GM21723 (cell line): ENCODE measurements at regions not wholly inside any gene's neighbourhood (a gene's known extent, or its start where the extent isn't known, plus 50 kb on each side); places are given as distances from the start of the nearest gene placed in this dataset.

ENCODE experiments used
- ATAC-seq: cut with Tn5 transposase; IDR thresholded peaks from one replicate; pipeline ENCODE4 v1.9.1; 2021; ENCODE audit warnings: mild to moderate bottlenecking, moderate library complexity; ENCODE audit not compliant: unreplicated experiment

DNA sequence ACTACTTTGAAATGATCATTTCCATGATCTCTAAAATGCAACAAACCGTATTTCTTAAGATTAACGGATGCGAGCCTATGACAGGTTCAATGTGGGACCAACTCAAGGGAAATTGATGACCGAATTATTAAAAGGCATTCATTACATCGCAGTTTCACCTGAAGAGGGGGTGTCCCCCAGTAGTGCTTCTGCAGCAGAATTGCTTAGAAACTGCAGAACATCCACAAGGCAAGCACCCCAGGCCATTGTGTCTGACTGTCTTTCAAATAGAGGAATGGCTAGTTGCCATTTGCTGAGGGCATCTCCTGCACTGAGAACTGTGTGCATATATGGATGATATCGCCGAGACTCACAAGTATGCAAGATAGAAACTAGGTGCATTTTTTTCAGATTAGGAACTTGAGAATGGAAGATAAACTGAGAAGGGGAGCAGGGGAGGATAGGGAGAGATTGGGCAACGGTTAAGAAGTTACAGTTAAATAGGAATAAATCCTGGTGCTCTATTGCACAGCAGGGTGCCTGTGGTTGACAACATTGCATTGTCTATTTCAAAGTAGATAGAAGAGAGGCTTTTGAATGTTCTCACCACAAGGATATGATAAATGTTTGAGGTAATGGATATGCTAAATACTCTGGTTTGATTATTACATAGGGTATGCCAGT is 234.3 kb upstream of the PLEKHG7 start:
- ATAC-seq = no peak

- no peak for ATAC-seq
These were observed 234.9 kb upstream of the PLEKHG7 start for GRCh38 chr12:92467886-92468285.

DNA sequence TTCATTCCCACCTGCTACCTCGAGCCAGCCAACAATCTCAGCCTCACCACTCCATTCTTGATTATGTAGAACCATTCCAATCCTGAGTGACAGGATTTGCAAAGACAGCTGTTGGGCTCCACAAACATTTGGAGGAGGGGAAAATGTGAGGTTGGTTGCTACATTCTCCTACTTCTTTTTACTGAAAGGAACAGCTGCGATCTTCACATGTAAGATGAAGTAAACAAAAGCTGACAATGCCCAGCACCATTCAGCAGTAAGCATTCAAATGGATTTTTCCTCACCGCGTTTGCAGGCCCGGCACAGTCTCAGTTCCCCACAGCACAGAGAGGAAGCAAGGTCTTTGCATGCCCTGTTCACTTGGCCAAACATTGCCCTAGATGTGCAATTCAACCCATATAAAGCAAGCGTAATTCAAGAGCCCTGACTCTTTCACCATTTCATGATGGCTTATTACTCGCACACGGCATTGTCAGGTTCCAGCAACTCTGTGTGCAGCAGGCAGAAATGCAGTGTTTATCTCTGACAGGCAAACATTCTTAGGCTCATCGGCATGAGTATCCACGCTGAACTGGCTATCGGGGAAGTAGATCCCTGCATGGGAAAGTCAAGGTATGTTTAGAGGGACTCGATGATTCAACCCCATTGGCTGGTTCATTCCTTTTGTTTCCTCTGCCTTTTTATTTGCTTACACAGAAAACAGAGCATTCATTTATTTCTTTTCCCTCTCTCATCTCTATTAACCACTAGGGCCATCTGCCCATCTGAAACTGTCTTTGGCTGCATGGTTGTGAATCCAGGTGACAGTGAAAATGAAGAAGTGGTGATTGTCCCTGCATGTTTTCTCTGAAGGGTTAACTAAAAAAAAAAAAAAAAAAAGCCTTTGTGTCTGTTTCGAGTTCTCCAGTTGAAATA is 236.1 kb upstream of the PLEKHG7 start:
- ATAC-seq = peak; percentile 42

- no peak for ATAC-seq
These were observed 236.9 kb upstream of the PLEKHG7 start for GRCh38 chr12:92465786-92466295.

DNA sequence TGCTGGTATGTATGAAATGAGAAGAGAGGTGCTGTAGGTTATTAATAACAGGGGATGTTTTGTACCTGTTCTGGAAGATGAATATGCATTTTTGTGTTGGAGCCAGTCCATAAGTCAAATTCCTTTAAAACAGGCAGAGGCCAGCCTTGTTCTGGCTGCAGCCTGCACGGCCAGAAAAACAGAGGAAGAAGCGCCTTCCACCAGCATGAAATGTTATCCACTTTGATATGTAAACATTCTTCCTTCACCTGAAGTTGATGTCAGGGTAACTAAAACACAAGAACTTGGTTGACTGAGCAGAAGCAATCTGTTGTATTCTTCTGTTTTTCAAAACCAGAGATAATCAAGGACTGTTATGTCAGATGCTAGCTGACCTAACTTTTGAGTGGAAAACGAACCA is 237.9 kb upstream of the PLEKHG7 start:
- no peak for ATAC-seq

DNA sequence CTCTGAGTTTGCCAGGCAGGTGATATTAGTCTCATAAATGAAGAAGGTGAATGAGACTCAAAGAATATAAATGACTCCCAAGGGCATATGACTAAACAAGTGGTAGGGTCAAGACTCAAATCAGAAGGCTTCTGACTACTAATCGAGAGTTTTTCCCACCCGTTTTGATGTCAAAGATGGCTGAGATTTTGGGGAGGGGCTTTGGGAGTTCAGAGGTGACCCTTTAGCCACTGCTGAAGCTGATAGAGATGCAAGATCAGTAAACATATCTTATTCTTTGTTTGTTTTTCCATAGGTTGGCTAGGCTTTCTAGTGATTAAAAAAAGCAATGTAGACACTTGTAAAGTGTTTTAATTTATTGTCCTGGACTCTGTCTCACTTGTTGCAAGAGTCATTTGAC is 239.6 kb upstream of the PLEKHG7 start:
- no peak for ATAC-seq

DNA sequence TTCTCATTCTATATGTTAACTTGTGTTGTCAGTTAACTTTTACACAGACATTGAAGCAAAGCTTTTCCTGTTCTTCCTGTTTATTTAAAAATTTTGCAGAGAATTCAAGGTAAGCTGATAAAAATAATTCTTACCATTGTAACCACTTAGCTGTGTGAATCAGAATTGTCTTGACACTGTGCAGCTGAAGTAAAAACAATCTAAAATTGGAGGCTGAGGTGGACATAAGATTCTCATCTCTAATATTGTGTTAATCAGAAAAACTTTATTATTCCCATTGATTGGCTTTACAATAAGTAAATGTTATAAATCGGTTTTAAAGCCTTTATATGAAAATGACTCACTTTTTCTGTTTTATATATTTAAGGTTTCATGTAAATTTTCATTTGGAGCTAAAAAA is 240.3 kb upstream of the PLEKHG7 start:
- no peak for ATAC-seq

GRCh38 chr12:92462049-92462448 is 240.7 kb upstream of the PLEKHG7 start:
- ATAC-seq = peak; percentile 56

DNA sequence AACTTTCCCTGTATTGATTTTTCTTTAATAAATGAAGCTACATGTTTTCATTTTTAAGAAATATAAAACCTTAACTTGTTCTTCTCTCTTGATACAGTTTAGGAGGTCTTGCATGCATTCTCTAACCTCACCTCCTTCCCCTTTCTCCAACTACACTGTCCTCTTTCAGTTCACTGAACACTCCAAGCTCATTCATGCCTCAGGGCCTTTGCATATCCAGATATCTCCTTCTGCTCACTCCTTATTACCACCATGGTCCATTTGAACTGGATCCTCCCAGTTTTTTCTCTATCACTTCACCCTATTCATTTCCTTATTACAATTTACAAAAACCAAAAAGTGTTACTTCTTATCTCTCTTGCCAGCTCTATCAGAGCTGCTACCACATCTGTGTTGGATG is 242.9 kb upstream of the PLEKHG7 start:
- ATAC-seq = no peak

DNA sequence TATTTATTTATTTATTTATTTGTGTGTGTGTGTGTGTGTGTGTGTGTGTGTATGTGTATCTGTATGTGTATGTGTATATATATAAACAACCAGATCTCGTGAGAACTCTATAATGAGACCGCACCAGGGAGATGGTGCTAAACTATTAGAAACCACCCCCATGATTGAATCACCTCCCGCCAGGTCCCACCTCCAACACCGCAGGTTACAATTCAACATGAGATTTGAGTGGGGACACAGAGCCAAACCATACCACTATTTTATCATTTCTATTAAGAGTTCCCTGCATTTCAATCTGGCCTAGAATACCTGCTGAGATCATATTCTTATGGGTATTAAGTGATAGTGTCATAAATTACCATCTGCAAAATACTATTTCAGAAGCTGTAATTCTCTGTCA is 243.8 kb upstream of the PLEKHG7 start:
- ATAC-seq = no peak

DNA sequence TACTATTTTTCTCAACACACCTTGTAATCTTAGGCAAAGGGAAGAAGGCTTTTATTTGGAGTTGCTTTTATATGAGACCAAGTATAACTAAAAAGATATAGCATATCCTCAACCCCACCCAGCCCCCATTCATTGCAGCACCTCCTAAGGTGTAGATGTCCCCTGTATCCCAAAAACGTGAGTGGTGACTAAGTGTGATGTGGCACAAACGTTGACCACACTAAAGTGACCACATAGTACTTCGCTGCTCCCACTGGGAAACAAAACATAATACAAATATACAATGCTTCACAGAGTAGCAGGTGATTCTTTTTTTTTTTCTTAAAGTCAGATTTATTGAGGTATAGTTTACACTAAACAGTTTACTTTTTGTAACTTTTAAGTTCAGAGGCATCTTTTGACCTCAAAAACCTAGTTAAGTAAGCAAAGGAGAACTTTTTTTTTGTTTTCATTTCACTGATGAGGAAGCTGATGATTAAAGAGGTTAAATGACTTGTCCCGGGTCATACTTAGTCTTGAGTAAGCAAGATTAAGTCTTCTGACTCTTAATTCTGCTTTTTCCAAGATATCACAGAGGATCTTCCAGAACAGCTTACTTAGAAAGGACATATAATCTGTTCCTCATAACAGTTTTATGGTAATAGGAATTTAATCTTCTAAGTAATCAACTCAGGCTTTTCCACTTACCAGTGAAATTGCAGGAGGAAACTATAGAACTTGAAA is 245.2 kb upstream of the PLEKHG7 start:
- no peak for ATAC-seq

DNA sequence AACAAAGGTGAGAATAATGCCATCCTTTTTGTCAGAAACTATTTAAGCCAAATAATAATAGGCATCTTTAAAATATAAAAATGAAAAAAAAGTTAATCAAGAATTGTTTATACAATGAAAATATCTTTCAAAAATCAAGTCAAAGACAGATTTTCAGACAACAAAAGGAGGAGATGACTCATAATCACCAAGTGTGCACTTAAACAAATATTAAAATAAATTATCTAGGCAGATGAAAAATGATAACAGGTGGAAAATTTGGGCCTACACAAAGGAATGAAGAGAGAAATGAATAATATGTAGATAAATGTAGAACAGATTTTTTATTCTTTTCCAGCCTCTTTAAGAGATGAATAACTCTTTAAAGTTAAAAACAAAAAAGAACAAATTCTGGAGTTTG is 250.0 kb upstream of the PLEKHG7 start:
- ATAC-seq = no peak

GRCh38 chr12:92446083-92446460 is 256.7 kb upstream of the PLEKHG7 start:
- no peak for ATAC-seq

- ATAC-seq = peak; percentile 88
These were observed 257.3 kb upstream of the PLEKHG7 start for GRCh38 chr12:92445253-92446082.

GRCh38 chr12:92444763-92445162 is 258.0 kb upstream of the PLEKHG7 start:
- ATAC-seq = peak; percentile 38

DNA sequence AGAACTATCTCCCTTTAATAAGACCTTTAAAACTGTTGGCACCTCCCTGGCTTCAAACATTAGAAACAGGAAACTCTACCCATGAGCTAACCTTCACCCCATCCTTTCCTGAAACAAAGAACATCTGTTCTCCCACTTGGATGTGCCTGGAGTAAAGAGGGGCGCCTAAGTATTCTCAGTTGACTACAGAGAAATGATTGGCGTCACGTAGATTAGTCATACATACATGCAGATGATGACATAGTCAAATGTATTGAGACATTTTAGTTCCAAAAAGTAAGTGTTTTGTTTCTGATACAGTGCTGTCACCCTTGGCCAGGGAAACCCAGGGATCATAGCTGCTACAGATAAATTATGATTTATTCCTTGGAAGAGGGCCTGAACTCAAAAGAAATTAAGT is 260.0 kb upstream of the PLEKHG7 start:
- ATAC-seq = no peak

GRCh38 chr12:92440072-92440471 is 262.7 kb upstream of the PLEKHG7 start:
- no peak for ATAC-seq

GRCh38 chr12:92439420-92439805 is 263.4 kb upstream of the PLEKHG7 start:
- ATAC-seq = no peak

DNA sequence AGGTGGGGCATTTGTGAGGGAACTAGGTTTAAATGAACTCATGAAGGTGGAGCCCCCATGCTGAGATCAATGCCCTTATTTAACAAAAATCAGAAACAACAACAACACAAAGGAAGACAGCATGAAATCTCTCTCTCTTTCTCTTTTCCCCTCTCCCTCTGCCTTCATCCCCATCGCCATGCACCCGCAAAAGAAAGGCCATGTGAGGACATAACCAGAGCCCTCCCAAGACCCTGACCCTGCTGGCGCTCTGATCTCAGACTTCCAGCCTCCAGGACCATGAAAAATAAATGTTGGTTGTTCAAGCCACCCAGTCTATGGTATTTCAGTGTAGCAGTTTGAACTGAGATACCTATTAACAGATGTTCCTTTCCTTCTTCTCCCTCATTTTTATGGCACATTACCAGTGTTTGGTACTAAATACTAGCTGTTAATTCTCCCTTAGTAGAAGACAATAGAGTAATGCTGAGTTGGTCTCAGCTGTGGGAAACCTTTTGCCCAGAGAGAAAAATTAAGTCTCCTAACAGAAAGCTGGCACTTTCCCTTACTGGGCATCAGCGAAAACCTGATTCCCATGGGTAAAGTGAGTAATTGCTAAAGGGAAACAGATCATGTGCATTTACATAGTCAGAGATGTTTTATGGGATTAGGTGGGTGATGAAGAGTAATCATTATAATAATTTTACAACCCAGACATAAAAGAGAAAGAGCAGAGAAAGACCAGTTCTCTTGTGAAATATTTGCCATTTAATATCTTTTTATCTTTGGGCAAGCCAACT is 264.0 kb upstream of the PLEKHG7 start:
- ATAC-seq = no peak

DNA sequence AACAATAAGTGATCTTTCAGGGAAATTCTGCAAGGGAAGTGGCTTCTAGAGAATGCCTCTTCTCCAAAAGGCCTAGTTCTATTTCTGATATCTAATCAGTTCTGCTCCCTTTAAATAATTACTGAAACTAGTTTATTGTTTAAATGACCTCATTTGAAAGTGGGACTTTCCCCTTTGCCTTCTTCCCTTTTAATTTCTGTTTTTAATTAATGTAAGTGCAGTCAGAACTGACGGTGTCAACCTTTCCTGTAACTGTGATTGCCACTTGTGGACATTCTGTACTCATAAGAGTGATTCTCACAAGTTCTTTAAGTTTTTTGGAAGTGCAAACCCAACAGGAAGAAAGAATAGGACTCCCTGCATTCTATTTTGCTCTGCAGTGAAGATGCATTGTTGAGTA is 265.3 kb upstream of the PLEKHG7 start:
- no peak for ATAC-seq
